Peyer's patch (tissue), 4 donors: ENCODE measurements at regions not wholly inside any gene's neighbourhood (a gene's known extent, or its start where the extent isn't known, plus 50 kb on each side); places are given as distances from the start of the nearest gene placed in this dataset.
A peak's percentile ranks its signal among the peaks of the same experiment; 100 is the strongest.

Experiments
- DNase-seq, 3 donors: peaks; one replicate each; pipeline ENCODE4 v3.0.0-alpha.2; 2017 to 2019
- H3K27ac ChIP-seq, 4 donors: fragments of 200-600 bp; sonication (generic); one replicate each; pipeline ENCODE4 v1.5.1; 2016 to 2019
- H3K27me3 ChIP-seq, 2 donors: fragments of 200-600 bp; sonication (generic); one replicate each; pipeline ENCODE4 v1.5.1; 2019
- H3K36me3 ChIP-seq, 3 donors: fragments of 200-600 bp; sonication (generic); one replicate each; pipeline ENCODE4 v1.5.1; 2016 to 2019
- H3K4me1 ChIP-seq, 4 donors: fragments of 200-600 bp; sonication (generic); one replicate each; pipeline ENCODE4 v1.5.1; 2016 to 2019
- H3K4me3 ChIP-seq, 4 donors: fragments of 200-600 bp; sonication (generic); 1 replicate in 3 of 4; 2 replicates in 1 of 4; pipeline ENCODE4 v1.5.1; 2016 to 2019; ENCODE audit warnings: mild to moderate bottlenecking in 1 of 4
- H3K9me3 ChIP-seq, 4 donors: fragments of 200-600 bp; sonication (generic); one replicate each; pipeline ENCODE4 v1.5.1; 2016 to 2019; ENCODE audit warnings: mild to moderate bottlenecking in 1 of 4
- CTCF ChIP-seq, 6 experiments: fragments of 450-650 bp in 4 of 6; fragments of 200-600 bp in 2 of 6; sonication (generic) in 1 of 6; IDR thresholded peaks; one replicate each; pipeline ENCODE4 v1.5.1; 2017 to 2019; ENCODE audit warnings: antibody characterized with exemption in 6 of 6, mild to moderate bottlenecking in 3 of 6, moderate library complexity in 1 of 6
- POLR2A ChIP-seq, 2 donors: fragments of 450-650 bp; IDR thresholded peaks; one replicate each; pipeline ENCODE4 v1.5.1; 2017; ENCODE audit warnings: antibody characterized with exemption in 2 of 2, mild to moderate bottlenecking in 2 of 2, moderate library complexity in 2 of 2

- Histone ChIP-seq H3K36me3 (no peaks in the 10 kb centered on the region), H3K27me3 (no peaks in the 10 kb centered on the region), H3K4me3 (no peak overlapping the region), H3K9me3 (no peaks in the 10 kb centered on the region), H3K4me1 (no peaks in the 10 kb centered on the region), H3K27ac (no peak overlapping the region)
- TF ChIP-seq POLR2A (IDR thresholded peaks at IDR 0.05) (no peak), CTCF (IDR thresholded peaks at IDR 0.05) (no peak)
- DNase-seq, result no peak
Measured at GRCh38 chr1:94693435-94693834, 126.7 kb upstream of the SLC44A3 start.

GRCh38 chr1:94693029-94693428 is 127.1 kb upstream of the SLC44A3 start:
- H3K9me3 ChIP-seq, result no peaks in the 10 kb centered on the region
- no peak overlapping the region for H3K27ac ChIP-seq
- no peaks in the 10 kb centered on the region for H3K27me3 ChIP-seq
- TF ChIP-seq POLR2A (IDR thresholded peaks at IDR 0.05), result no peak
- no peak for TF ChIP-seq CTCF (IDR thresholded peaks at IDR 0.05)
- DNase-seq, result no peak
- H3K4me3 ChIP-seq, result no peak overlapping the region
- H3K36me3 ChIP-seq, result no peaks in the 10 kb centered on the region
- H3K4me1 ChIP-seq, result no peaks in the 10 kb centered on the region

- no peaks in the 10 kb centered on the region for H3K9me3 ChIP-seq
- no peaks in the 10 kb centered on the region for H3K27me3 ChIP-seq
- no peaks in the 10 kb centered on the region for H3K36me3 ChIP-seq
- H3K27ac ChIP-seq, result peak overlapping the region in 1 of 4 donors; percentile 35
- TF ChIP-seq CTCF (IDR thresholded peaks at IDR 0.05) (no peak), POLR2A (IDR thresholded peaks at IDR 0.05) (no peak)
- DNase-seq, result no peak
- H3K4me1 ChIP-seq, result no peaks in the 10 kb centered on the region
- no peak overlapping the region for H3K4me3 ChIP-seq
Measured at GRCh38 chr1:94688646-94689045, 131.5 kb upstream of the SLC44A3 start.

- no peak overlapping the region for H3K27ac ChIP-seq
- DNase-seq, result peak in 1 of 3 donors; percentile 77
Measured at GRCh38 chr1:94686882-94687281, 133.3 kb upstream of the SLC44A3 start.

GRCh38 chr1:94684690-94685250 is 135.4 kb upstream of the SLC44A3 start:
- TF ChIP-seq CTCF (IDR thresholded peaks at IDR 0.05) (no peak), POLR2A (IDR thresholded peaks at IDR 0.05) (no peak)
- no peak for DNase-seq
- Histone ChIP-seq H3K27ac (no peak overlapping the region), H3K36me3 (no peaks in the 10 kb centered on the region), H3K4me1 (no peaks in the 10 kb centered on the region), H3K9me3 (no peaks in the 10 kb centered on the region), H3K27me3 (no peaks in the 10 kb centered on the region), H3K4me3 (no peak overlapping the region)

More at GRCh38 chr1:94686882-94687281, 133.3 kb upstream of the SLC44A3 start:
- TF ChIP-seq CTCF (IDR thresholded peaks at IDR 0.05) (no peak), POLR2A (IDR thresholded peaks at IDR 0.05) (no peak)
- H3K9me3 ChIP-seq, result no peaks in the 10 kb centered on the region
- H3K4me1 ChIP-seq, result no peaks in the 10 kb centered on the region
- H3K4me3 ChIP-seq, result no peak overlapping the region
- H3K27me3 ChIP-seq, result no peaks in the 10 kb centered on the region
- no peaks in the 10 kb centered on the region for H3K36me3 ChIP-seq

GRCh38 chr1:94683886-94684285 is 136.3 kb upstream of the SLC44A3 start:
- Histone ChIP-seq H3K27ac (no peak overlapping the region), H3K4me3 (no peak overlapping the region), H3K27me3 (no peaks in the 10 kb centered on the region), H3K9me3 (no peaks in the 10 kb centered on the region), H3K4me1 (no peaks in the 10 kb centered on the region), H3K36me3 (no peaks in the 10 kb centered on the region)
- DNase-seq, result no peak
- TF ChIP-seq POLR2A (IDR thresholded peaks at IDR 0.05) (no peak), CTCF (IDR thresholded peaks at IDR 0.05) (no peak)
